ENCODE measurements at regions not wholly inside any gene's neighbourhood (a gene's known extent, or its start where the extent isn't known, plus 50 kb on each side); places are given as distances from the start of the nearest gene placed in this dataset.

DNA sequence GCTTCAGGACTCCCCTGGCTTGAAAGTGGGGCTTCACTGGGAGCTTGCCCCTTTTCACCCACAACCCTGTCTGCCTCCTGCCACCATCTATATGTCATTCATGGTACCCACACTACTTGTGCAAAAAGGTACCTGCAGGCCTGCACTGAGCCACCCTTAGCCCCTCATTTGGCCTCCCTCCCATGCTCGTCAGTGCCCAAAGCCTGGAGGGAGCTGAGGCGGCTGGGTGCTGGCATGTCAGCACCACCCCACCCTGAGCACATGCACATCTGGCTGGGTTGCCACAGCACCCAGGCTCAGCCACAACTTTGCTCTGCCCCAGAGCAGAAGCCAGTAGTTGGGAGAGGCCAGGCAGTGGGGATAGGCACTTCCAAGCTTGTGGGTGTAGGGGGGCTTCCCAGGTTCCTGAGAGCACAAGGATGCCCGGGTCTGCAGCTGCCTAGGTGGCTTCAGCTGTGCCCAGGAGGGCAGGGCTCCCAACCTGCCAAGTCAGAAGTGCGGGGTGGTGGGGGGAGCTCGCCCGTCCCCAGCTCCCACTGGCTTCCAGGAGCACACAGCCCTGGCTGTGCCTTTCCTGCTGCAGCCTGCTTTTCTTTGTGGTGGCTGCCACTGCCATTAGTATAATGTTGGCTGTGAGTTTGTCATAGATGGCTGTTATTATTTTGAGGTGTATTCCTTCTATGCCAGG lies 1054.6 kb upstream of the EPHA6 start:
- TF ChIP-seq, protein P1, sequence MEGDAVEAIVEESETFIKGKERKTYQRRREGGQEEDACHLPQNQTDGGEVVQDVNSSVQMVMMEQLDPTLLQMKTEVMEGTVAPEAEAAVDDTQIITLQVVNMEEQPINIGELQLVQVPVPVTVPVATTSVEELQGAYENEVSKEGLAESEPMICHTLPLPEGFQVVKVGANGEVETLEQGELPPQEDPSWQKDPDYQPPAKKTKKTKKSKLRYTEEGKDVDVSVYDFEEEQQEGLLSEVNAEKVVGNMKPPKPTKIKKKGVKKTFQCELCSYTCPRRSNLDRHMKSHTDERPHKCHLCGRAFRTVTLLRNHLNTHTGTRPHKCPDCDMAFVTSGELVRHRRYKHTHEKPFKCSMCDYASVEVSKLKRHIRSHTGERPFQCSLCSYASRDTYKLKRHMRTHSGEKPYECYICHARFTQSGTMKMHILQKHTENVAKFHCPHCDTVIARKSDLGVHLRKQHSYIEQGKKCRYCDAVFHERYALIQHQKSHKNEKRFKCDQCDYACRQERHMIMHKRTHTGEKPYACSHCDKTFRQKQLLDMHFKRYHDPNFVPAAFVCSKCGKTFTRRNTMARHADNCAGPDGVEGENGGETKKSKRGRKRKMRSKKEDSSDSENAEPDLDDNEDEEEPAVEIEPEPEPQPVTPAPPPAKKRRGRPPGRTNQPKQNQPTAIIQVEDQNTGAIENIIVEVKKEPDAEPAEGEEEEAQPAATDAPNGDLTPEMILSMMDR (conservative IDR thresholded peaks at IDR 0.05; ENCODE audit: low read depth, low read length): no peak
- no peak for TF ChIP-seq EZH2 (IDR thresholded peaks at IDR 0.05; ENCODE audit: borderline replicate concordance, low read depth, low read length, poor library complexity, severe bottlenecking)

All from A673 (cell line).